SU-DHL-6 (cell line): ENCODE measurements at regions not wholly inside any gene's neighbourhood (a gene's known extent, or its start where the extent isn't known, plus 50 kb on each side); places are given as distances from the start of the nearest gene placed in this dataset.

Experiments
- H2AFZ ChIP-seq: fragments of 200-600 bp; sonication (generic); 2 replicates; pipeline ENCODE4 v1.6.1; 2014; ENCODE audit warnings: low read depth, mild to moderate bottlenecking, moderate library complexity, mixed read lengths, antibody characterized with exemption, low read length; ENCODE audit not compliant: severe bottlenecking
- H3F3A ChIP-seq: fragments of 200-600 bp; shearing (Covaris generic); 2 replicates; pipeline ENCODE4 v1.6.0; 2016; ENCODE audit warnings: antibody characterized with exemption, mild to moderate bottlenecking; ENCODE audit not compliant: insufficient read depth
- H3K27ac ChIP-seq: fragments of 200-600 bp; sonication (generic); 2 replicates; pipeline ENCODE4 v1.5.1; 2016; ENCODE audit warnings: low read depth, mild to moderate bottlenecking, low read length, moderate library complexity, mixed read lengths
- H3K27me3 ChIP-seq: fragments of 200-600 bp; sonication (generic), shearing (Covaris generic); 2 replicates; pipeline ENCODE4 v1.6.0; 2014; ENCODE audit warnings: mild to moderate bottlenecking, low read length
- H3K36me3 ChIP-seq: fragments of 200-600 bp; sonication (generic); 2 replicates; pipeline ENCODE4 v1.6.1; 2014; ENCODE audit warnings: mild to moderate bottlenecking, low read length, mixed read lengths
- H3K4me2 ChIP-seq: fragments of 300-600, 200-600 bp; shearing (Covaris generic), sonication (generic); 2 replicates; pipeline ENCODE4 v1.6.0; 2014; ENCODE audit warnings: low read length, low read depth, mild to moderate bottlenecking; ENCODE audit not compliant: poor library complexity, severe bottlenecking
- H3K4me3 ChIP-seq: fragments of 200-600 bp; sonication (generic); 2 replicates; pipeline ENCODE4 v1.5.1; 2014; ENCODE audit warnings: antibody characterized with exemption, low read length, mild to moderate bottlenecking, mixed read lengths; ENCODE audit not compliant: insufficient read depth, poor library complexity, severe bottlenecking
- H3K79me2 ChIP-seq: fragments of 200-600 bp; sonication (generic); 2 replicates; pipeline ENCODE4 v1.6.1; 2014; ENCODE audit warnings: mild to moderate bottlenecking, low read length, moderate library complexity; ENCODE audit not compliant: insufficient read depth
- H3K9ac ChIP-seq: fragments of 200-600 bp; sonication (generic); 2 replicates; pipeline ENCODE4 v1.7.0; 2014; ENCODE audit warnings: mild to moderate bottlenecking, low read length
- H3K9me2 ChIP-seq: fragments of 200-600 bp; sonication (generic); replicated peaks from 2 replicates; pipeline ENCODE4 v1.6.1; 2014; ENCODE audit warnings: low read length; ENCODE audit not compliant: insufficient read depth
- H3K9me3 ChIP-seq: fragments of 200-600 bp; sonication (generic); 2 replicates; pipeline ENCODE4 v1.6.1; 2014; ENCODE audit warnings: low read length, mixed read lengths; ENCODE audit not compliant: insufficient read depth
- H4K20me1 ChIP-seq: fragments of 200-600 bp; sonication (generic); 2 replicates; pipeline ENCODE4 v1.6.1; 2014; ENCODE audit warnings: low read depth, mild to moderate bottlenecking, antibody characterized with exemption, low read length, moderate library complexity, mixed read lengths
- CTCF ChIP-seq: fragments of 200-600 bp; sonication (generic); IDR thresholded peaks from one replicate; pipeline ENCODE4 v1.5.1; 2017; ENCODE audit warnings: antibody characterized with exemption, mild to moderate bottlenecking, low read length, moderate library complexity; ENCODE audit not compliant: insufficient read depth, poor library complexity, severe bottlenecking
- EZH2phosphoT487 ChIP-seq: fragments of 200-600 bp; sonication (generic), shearing (Covaris generic); conservative IDR thresholded peaks from 2 replicates; pipeline ENCODE4 v1.6.1; 2018; ENCODE audit warnings: mild to moderate bottlenecking, antibody characterized with exemption, low read length, moderate library complexity, mixed read lengths

- Histone ChIP-seq H3K27me3 (no peaks in the 10 kb centered on the region), H3K4me3 (no peak overlapping the region), H2AFZ (no peak overlapping the region), H3K9me2 (no peaks in the 10 kb centered on the region), H3K79me2 (no peaks in the 10 kb centered on the region), H3K27ac (no peak overlapping the region), H3F3A (no peaks in the 10 kb centered on the region), H3K9me3 (no peaks in the 10 kb centered on the region), H3K4me2 (no peak overlapping the region), H4K20me1 (no peaks in the 10 kb centered on the region), H3K36me3 (no peaks in the 10 kb centered on the region; the same call in 1 of the 2 replicates), H3K9ac (no peak overlapping the region)
- TF ChIP-seq CTCF (no peak), EZH2phosphoT487 (no peak)
Measured at GRCh38 chr1:82391712-82392111, 591.0 kb downstream of the ADGRL2 start.

- H3K27me3 ChIP-seq: no peaks in the 10 kb centered on the region
- no peaks in the 10 kb centered on the region for H4K20me1 ChIP-seq
- H3K9me2 ChIP-seq: no peaks in the 10 kb centered on the region
- TF ChIP-seq CTCF (no peak), EZH2phosphoT487 (no peak)
- no peaks in the 10 kb centered on the region for H3K9me3 ChIP-seq
- no peak overlapping the region for H3K9ac ChIP-seq
- no peak overlapping the region for H3K27ac ChIP-seq
- no peaks in the 10 kb centered on the region for H3F3A ChIP-seq
- no peaks in the 10 kb centered on the region; the same call in 1 of the 2 replicates for H3K36me3 ChIP-seq
- H2AFZ ChIP-seq: no peak overlapping the region
- no peak overlapping the region for H3K4me3 ChIP-seq
- H3K4me2 ChIP-seq: no peak overlapping the region
- H3K79me2 ChIP-seq: no peaks in the 10 kb centered on the region
Measured at GRCh38 chr1:82390627-82391026, 589.9 kb downstream of the ADGRL2 start.

DNA sequence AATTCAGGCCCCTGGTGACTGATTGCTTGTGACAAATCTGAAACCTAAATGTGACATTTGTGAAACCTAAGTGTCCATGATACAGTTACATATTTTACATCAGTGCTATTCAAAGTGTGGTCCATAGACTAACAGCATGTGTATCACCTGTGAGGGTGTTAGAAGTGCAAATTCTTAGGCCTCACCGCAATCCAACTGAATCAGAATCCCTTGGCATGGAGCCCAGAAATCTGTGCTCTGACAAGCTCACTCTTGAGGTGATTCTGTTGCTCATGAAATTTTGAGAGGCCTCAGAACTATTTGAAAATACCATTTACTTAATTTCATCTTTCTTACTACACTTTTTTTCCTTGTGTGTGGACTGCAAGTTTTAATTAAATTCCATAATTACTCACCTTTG, 587.9 kb downstream of the ADGRL2 start:
- Histone ChIP-seq H3K36me3 (no peaks in the 10 kb centered on the region), H3K9ac (no peak overlapping the region), H3K9me2 (no peaks in the 10 kb centered on the region), H4K20me1 (no peaks in the 10 kb centered on the region), H3K27me3 (no peaks in the 10 kb centered on the region), H2AFZ (no peak overlapping the region), H3K79me2 (no peaks in the 10 kb centered on the region), H3K4me2 (no peak overlapping the region), H3K27ac (no peak overlapping the region), H3K4me3 (no peak overlapping the region), H3F3A (no peaks in the 10 kb centered on the region), H3K9me3 (no peaks in the 10 kb centered on the region)
- no peak for TF ChIP-seq CTCF
- TF ChIP-seq EZH2phosphoT487: no peak

GRCh38 chr1:82387012-82387366, 586.3 kb downstream of the ADGRL2 start:
- Histone ChIP-seq H3K27ac (no peak overlapping the region), H3K27me3 (no peaks in the 10 kb centered on the region), H3F3A (no peaks in the 10 kb centered on the region), H3K9ac (no peak overlapping the region), H4K20me1 (no peaks in the 10 kb centered on the region), H3K79me2 (no peaks in the 10 kb centered on the region), H3K4me2 (no peak overlapping the region), H2AFZ (no peak overlapping the region), H3K4me3 (no peak overlapping the region), H3K9me2 (no peaks in the 10 kb centered on the region), H3K36me3 (no peaks in the 10 kb centered on the region), H3K9me3 (no peaks in the 10 kb centered on the region)
- TF ChIP-seq CTCF: no peak
